ENCODE measurements at regions not wholly inside any gene's neighbourhood (a gene's known extent, or its start where the extent isn't known, plus 50 kb on each side); places are given as distances from the start of the nearest gene placed in this dataset.
"Not testable (repeated sequence)": the region's sequence is repeated elsewhere in the genome, so short reads cannot be mapped to it uniquely, and the experiment has no call there.

DNA sequence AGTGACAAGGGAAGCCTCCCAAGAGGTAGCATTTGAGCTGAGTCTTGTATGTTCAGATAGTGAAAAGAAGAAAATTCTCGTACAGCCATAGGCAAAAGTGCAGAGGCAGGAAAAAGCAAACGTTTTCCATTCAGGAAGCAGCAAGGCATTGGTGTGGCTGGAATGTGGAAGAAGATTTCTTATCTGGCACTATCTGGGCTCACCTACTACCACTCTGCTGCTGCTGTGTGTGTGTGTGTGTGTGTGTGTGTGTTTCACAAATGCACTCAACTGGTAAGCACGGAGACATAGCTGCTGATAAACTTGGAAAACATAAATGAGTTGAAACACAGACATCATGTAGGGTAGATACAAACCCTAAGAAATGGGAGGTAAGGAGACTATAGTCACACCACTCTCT is 92.8 kb upstream of the ARHGAP42 start:
- no peak for DNase-seq (ENCODE audit: low read depth, low spot score)
- CTCF ChIA-PET, result interaction anchor here (2.2 kb wide), 1 partner anchor 18 kb away, joined by 6 read pairs; no protein-coding TSS in a partner anchor

DNA sequence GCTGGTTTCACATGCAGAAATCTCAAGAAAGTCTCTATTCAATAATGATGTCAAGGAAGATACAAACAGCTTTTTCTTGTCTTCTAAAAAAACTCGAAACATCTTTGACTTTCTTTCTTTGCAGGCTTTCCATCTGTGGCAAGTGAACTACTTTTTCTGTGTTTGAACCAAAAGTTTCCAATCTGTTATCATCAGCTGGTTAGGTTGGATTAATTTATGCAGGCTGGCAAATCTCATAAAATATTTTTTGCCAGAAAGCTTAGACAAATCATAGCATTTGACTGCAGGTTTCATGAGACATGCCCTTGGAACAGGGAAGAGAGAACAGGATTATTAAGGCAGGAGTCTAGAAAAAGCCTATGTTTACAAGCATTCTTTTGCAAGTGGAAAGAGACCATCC is 86.1 kb upstream of the ARHGAP42 start:
- no peak overlapping the region for H3K4me3 ChIP-seq (ENCODE audit: low read depth, low read length)
- DNase-seq (ENCODE audit: low read depth, low spot score), result no peak
- ChIA-PET CTCF (interaction anchor here (1.3 kb wide), 1 partner anchor 329 kb away, joined by 3 read pairs; no protein-coding TSS in a partner anchor), POLR2A (no interaction called here)
- TF ChIP-seq, protein P1, sequence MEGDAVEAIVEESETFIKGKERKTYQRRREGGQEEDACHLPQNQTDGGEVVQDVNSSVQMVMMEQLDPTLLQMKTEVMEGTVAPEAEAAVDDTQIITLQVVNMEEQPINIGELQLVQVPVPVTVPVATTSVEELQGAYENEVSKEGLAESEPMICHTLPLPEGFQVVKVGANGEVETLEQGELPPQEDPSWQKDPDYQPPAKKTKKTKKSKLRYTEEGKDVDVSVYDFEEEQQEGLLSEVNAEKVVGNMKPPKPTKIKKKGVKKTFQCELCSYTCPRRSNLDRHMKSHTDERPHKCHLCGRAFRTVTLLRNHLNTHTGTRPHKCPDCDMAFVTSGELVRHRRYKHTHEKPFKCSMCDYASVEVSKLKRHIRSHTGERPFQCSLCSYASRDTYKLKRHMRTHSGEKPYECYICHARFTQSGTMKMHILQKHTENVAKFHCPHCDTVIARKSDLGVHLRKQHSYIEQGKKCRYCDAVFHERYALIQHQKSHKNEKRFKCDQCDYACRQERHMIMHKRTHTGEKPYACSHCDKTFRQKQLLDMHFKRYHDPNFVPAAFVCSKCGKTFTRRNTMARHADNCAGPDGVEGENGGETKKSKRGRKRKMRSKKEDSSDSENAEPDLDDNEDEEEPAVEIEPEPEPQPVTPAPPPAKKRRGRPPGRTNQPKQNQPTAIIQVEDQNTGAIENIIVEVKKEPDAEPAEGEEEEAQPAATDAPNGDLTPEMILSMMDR (IDR thresholded peaks at IDR 0.05; ENCODE audit: insufficient read depth, low read length, missing control alignments), result no peak

More for the DNA sequence above, 92.8 kb upstream of the ARHGAP42 start:
- POLR2A ChIA-PET, result no interaction called here
- TF ChIP-seq, protein P1 (IDR thresholded peaks at IDR 0.05; ENCODE audit: insufficient read depth, low read length, missing control alignments), result no peak
- H3K4me3 ChIP-seq (ENCODE audit: low read depth, low read length), result no peak overlapping the region

DNA sequence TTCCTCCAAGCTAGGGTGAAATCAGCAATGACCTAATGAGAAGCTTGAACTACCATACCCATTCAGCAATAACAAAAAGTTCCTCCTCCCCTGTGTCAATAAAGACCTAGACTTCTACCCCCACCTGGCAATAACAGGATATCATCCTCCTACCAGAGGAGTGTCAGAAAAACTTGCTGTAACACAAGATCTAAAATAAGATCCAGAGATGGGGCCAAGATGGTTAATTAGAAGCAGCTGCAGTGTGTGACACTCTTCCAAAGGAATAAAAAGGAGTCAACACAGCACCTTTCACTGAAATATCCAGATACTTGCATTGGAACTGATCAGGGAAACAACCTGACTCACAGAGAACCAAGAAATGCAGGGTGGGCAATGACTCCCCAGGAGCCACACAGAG is 84.4 kb upstream of the ARHGAP42 start:
- no peak for DNase-seq (ENCODE audit: low read depth, low spot score)
- H3K4me3 ChIP-seq (ENCODE audit: low read depth, low read length), result no peak overlapping the region
- ChIA-PET POLR2A (no interaction called here), CTCF (no interaction called here)
- TF ChIP-seq, protein P1 (IDR thresholded peaks at IDR 0.05; ENCODE audit: insufficient read depth, low read length, missing control alignments), result no peak

DNA sequence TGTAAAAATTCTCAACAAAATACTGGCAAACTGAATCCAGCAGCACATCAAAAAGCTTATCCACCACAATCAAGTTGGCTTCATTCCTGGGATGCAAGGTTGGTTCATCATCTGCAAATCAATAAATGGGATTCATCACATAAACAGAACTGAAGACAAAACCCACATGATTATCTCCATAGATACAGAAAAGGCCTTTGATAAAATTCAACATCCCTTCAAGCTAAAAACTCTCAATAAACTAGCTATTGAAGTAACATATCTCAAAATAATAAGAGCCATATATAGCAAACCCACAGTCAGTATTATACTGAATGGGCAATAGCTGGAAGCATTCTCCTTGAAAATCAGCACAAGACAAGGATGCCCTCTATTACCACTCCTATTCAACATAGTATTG is 79.3 kb upstream of the ARHGAP42 start:
- H3K4me3 ChIP-seq (ENCODE audit: low read depth, low read length); POLR2A ChIA-PET; CTCF ChIA-PET; DNase-seq (ENCODE audit: low read depth, low spot score): not testable (repeated sequence)

DNA sequence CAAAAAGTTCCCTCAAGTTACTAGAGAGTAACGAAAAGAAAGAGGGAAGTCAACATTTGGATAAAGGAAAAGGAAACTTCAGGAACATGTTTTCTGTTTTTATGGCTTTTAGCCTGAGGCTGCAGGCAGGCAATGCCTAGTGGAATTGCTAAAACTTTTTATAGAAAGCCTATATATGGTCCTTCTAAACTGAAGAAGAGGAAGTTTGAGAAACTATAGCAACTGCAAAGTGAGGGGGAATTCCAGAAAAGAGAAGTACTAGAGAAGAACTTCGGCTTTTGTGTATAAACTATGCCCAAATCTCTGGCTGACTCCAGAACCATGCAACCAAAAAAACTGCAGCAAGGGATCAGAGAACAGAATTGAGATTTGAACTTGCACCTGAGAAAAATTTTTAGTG is 74.3 kb upstream of the ARHGAP42 start:
- POLR2A ChIA-PET, result no interaction called here
- TF ChIP-seq, protein P1 (IDR thresholded peaks at IDR 0.05; ENCODE audit: insufficient read depth, low read length, missing control alignments), result no peak
- DNase-seq (ENCODE audit: low read depth, low spot score), result no peak
- CTCF ChIA-PET, result no interaction called here
- H3K4me3 ChIP-seq (ENCODE audit: low read depth, low read length), result no peak overlapping the region

DNA sequence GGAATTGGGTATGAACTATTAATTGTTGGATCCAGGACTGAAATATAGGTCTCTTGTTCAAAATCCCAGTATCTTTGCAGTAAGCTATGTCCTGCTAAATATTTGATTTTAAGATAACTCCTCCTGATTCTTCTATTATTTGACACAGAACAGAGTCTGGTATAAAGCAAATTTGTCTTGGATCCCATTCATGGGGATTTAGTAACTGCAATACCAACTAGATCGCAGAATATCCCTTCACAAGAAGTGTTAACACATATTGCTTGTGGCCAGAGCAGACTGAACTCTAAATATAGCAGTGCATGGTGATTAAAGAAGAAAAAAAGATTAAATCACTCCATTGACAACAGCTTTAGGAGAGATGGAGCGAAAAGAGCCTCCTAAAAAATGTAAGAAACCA is 68.2 kb upstream of the ARHGAP42 start:
- H3K4me3 ChIP-seq (ENCODE audit: low read depth, low read length), result no peak overlapping the region
- ChIA-PET POLR2A (no interaction called here), CTCF (no interaction called here)
- TF ChIP-seq, protein P1 (IDR thresholded peaks at IDR 0.05; ENCODE audit: insufficient read depth, low read length, missing control alignments), result no peak
- DNase-seq (ENCODE audit: low read depth, low spot score), result no peak

DNA sequence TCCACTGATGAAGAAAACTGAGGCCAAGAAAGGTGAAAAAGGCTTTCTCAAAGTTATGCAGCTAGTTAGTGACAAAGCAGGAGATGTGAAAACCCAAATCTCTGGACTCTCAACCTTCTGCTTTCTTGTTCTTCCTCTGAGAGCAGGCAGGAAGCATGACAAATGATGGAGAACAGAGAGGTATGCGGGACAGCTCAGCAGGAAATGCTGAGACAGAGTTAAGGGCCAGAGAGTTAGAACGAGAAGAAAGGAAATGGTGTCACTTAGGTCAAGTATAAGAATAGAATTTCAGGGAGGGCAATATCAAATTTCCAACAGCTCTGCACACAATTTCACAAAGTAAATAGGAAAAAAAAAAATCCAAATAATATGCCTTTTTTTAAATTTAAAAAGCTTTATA is 67.6 kb upstream of the ARHGAP42 start:
- ChIA-PET CTCF (interaction anchor here (0.7 to 1.0 kb wide), 2 partner anchors 45 to 303 kb away, joined by 3 read pairs; no protein-coding TSS in a partner anchor), POLR2A (no interaction called here)
- TF ChIP-seq, protein P1 (IDR thresholded peaks at IDR 0.05; ENCODE audit: insufficient read depth, low read length, missing control alignments), result no peak
- DNase-seq (ENCODE audit: low read depth, low spot score), result no peak
- H3K4me3 ChIP-seq (ENCODE audit: low read depth, low read length), result no peak overlapping the region
